Right cardiac atrium (tissue), 5 donors: ENCODE measurements at regions not wholly inside any gene's neighbourhood (a gene's known extent, or its start where the extent isn't known, plus 50 kb on each side); places are given as distances from the start of the nearest gene placed in this dataset.
A peak's percentile ranks its signal among the peaks of the same experiment; 100 is the strongest.
"Not testable (repeated sequence)": the region's sequence is repeated elsewhere in the genome, so short reads cannot be mapped to it uniquely, and the experiment has no call there.

ENCODE experiments used
- ATAC-seq, 2 donors: fragments of 200-7000 bp; cut with Tn5 transposase; one replicate each; pipeline versions ENCODE4 v1.8.0 to v1.9.1; 2020; ENCODE audit warnings: moderate library complexity in 2 of 2, mild to moderate bottlenecking in 1 of 2
- DNase-seq, 3 donors: peaks; one replicate each; pipeline ENCODE4 v3.0.0-alpha.2; 2020
- H3K27ac ChIP-seq: one replicate; pipeline ENCODE4 v1.5.1; 2013; ENCODE audit warnings: mild to moderate bottlenecking, low read length, control low read depth, moderate library complexity
- H3K27me3 ChIP-seq: one replicate; pipeline ENCODE4 v1.6.1; 2013; ENCODE audit not compliant: control insufficient read depth, insufficient read depth
- H3K4me1 ChIP-seq: one replicate; pipeline ENCODE4 v1.6.1; 2013; ENCODE audit warnings: low read length; ENCODE audit not compliant: control insufficient read depth, insufficient read depth
- H3K4me3 ChIP-seq: one replicate; pipeline ENCODE4 v1.5.1; 2013; ENCODE audit warnings: low read length, control low read depth
- H3K9me3 ChIP-seq: one replicate; pipeline ENCODE4 v1.6.1; 2013; ENCODE audit warnings: low read length; ENCODE audit not compliant: control insufficient read depth
- WGBS: extraction: QIAGEN DNeasy Blood & Tissue Kit; methylation state at CpG from one replicate; pipeline ENCODE4 v1.1.7; 2013; 5-methylcytosine and 5-hydroxymethylcytosine counted together
- intact Hi-C, 4 donors: fragments of 100-400 bp; cut with DNase I; formaldehyde crosslinking; loops; one replicate each; pipeline versions ENCODE4 v1.11.0 to v1.14.0; 2022 to 2023
- donor health status: healthy with polysubstance abuse.
- donor health status: DM: no; HTN: yes; CAD: no.
- donor health status: DM: no; HTN: no; CAD: no.
- donor health status: DM: no; HTN: yes; CAD: no; lungs with severe emphysema.
- donor health status: DM: yes; HTN: yes; CAD: no.

- H3K4me1 ChIP-seq = no peaks in the 10 kb centered on the region
- intact Hi-C loops = no loop called here
- H3K4me3 ChIP-seq = no peak overlapping the region
- no peak overlapping the region for H3K27ac ChIP-seq
- H3K27me3 ChIP-seq = no peaks in the 10 kb centered on the region
- H3K9me3 ChIP-seq = no peaks in the 10 kb centered on the region
- DNase-seq = no peak
- ATAC-seq = no peak
Observed at GRCh38 chr10:64385355-64385754, 864.2 kb downstream of the REEP3 start.

DNA sequence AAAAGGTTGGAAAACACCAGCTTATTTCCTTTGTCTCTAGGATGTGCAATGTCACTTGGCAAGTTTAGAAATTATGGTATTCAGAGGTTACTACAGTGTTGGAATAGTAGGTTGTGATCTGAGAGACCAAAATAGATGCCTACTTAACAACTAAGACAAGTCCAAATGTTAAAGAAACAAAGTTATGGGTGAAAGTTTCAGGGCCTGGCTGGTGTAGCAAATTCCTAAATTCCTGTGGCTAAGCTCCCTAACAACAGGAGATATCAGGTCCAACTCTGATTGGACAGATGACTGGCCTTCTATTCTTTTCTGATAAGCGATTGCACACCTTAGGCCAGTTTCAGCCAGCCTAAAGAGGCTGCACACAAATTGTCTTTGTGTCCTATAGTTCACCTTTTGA, 873.5 kb downstream of the REEP3 start:
- ATAC-seq = no peak
- intact Hi-C loops = no loop called here

DNA sequence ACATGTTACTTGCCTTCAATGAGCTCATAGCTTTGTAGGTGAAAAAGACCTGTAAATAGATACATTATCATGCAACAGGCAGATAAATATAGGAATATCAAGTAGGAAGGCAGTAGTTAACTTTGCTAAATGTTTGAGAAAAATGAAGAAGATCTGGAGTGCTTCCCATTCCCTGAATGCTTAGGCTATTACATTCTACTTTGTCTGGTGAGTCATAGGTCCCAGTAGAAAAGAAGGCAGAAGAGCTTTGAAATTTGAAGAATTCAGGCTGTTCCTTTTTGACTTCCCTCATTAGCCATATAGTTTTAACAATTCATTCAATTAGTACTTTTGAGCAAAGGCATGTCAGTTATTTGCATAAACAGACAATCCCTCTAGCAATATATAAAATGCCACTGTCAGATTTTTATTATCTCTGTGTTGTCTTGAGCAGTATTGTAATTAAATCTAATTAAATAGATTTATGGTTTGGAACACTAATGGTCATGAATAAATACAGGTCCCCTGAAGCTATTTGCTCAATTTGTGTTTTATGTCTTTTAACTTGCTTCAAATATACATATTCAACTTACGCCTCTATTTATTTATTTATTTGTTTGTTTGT, 875.0 kb downstream of the REEP3 start:
- DNase-seq (no peak), ATAC-seq (no peak)
- 86% methylated on average over 1 of the region's 1 CpG for WGBS
- H3K4me3 ChIP-seq = no peak overlapping the region
- intact Hi-C loops = no loop called here
- H3K27ac ChIP-seq = no peak overlapping the region
- no peaks in the 10 kb centered on the region for H3K9me3 ChIP-seq
- no peaks in the 10 kb centered on the region for H3K27me3 ChIP-seq
- no peaks in the 10 kb centered on the region for H3K4me1 ChIP-seq

More for the DNA sequence above, 873.5 kb downstream of the REEP3 start:
- DNase-seq = no peak
- Histone ChIP-seq H3K27me3 (no peaks in the 10 kb centered on the region), H3K9me3 (no peaks in the 10 kb centered on the region), H3K27ac (no peak overlapping the region), H3K4me3 (no peak overlapping the region), H3K4me1 (no peaks in the 10 kb centered on the region)
- 83% methylated on average over 1 of the region's 1 CpG for WGBS

DNA sequence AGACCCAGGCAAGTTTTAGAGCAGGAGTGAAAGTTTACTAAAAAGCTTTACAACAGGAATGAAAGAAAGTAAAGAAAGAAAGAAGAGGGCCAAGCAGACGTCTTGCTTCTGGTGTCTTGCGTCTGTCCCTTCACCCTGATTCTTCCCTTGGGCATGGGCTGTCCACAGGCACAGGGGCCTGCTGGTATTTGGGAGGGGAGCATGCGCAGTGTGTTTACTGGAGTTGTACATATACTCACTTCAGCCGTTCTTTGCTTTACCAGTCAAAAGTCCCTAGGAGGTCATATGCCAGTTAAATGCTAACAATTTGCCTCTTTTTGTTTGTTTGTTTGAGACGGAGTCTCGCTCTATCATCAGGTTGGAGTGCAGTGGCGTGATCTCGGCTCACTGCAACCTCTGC, 875.9 kb downstream of the REEP3 start:
- Histone ChIP-seq H3K9me3 (no peaks in the 10 kb centered on the region), H3K4me3 (no peak overlapping the region), H3K4me1 (no peaks in the 10 kb centered on the region), H3K27me3 (no peaks in the 10 kb centered on the region), H3K27ac (no peak overlapping the region)
- WGBS = 92% methylated on average over 8 of the region's 8 CpGs
- DNase-seq (no peak), ATAC-seq (no peak)
- intact Hi-C loops = no loop called here

- Histone ChIP-seq H3K4me3 (no peak overlapping the region), H3K27me3 (no peaks in the 10 kb centered on the region), H3K9me3 (no peaks in the 10 kb centered on the region), H3K27ac (no peak overlapping the region), H3K4me1 (no peaks in the 10 kb centered on the region)
- 59% methylated on average over 3 of the region's 3 CpGs for WGBS
- DNase-seq (no peak), ATAC-seq (peak in 1 of 2 donors; percentile 51)
- intact Hi-C loops = no loop called here
Observed at GRCh38 chr10:64408391-64409183, 887.4 kb downstream of the REEP3 start.

GRCh38 chr10:64409349-64409748, 888.1 kb downstream of the REEP3 start:
- intact Hi-C loops = no loop called here
- H3K27ac ChIP-seq = no peak overlapping the region
- 88% methylated on average over 1 of the region's 1 CpG for WGBS

DNA sequence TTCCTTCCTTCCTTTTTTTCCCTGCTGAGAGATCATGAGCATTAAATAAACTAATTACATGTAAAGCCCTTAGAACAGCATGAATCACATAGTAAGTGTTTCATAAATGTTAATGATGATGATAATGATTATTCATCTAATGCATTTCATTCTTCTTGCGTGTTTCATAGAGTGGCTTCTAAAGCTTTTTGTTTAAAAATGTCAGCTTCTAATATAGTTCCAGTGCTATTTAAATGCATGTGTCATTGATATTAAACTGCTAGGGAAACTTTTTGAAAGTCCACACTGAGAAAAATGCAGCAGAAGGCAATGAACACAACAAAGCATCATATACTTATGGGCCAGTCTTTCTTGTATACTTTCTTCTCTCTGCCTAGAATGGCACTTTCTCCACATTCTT, 894.8 kb downstream of the REEP3 start:
- Histone ChIP-seq H3K9me3 (no peaks in the 10 kb centered on the region), H3K4me3 (no peak overlapping the region), H3K27me3 (no peaks in the 10 kb centered on the region), H3K27ac (no peak overlapping the region), H3K4me1 (no peaks in the 10 kb centered on the region)
- DNase-seq = no peak
- intact Hi-C loops = no loop called here
- ATAC-seq = no peak
- WGBS = 83% methylated on average over 1 of the region's 1 CpG

More at GRCh38 chr10:64409349-64409748, 888.1 kb downstream of the REEP3 start:
- Histone ChIP-seq H3K4me3 (no peak overlapping the region), H3K4me1 (no peaks in the 10 kb centered on the region), H3K27me3 (no peaks in the 10 kb centered on the region), H3K9me3 (no peaks in the 10 kb centered on the region)
- no peak for DNase-seq
- no peak for ATAC-seq

- intact Hi-C loops = no loop called here
- no peak overlapping the region for H3K27ac ChIP-seq
- H3K9me3 ChIP-seq = no peaks in the 10 kb centered on the region
- H3K4me3 ChIP-seq = no peak overlapping the region
- 35% methylated on average over 2 of the region's 2 CpGs for WGBS
- DNase-seq (no peak), ATAC-seq (no peak)
- no peaks in the 10 kb centered on the region for H3K27me3 ChIP-seq
- no peaks in the 10 kb centered on the region for H3K4me1 ChIP-seq
Observed at GRCh38 chr10:64419461-64419860, 898.3 kb downstream of the REEP3 start.

GRCh38 chr10:64426745-64427144, 905.5 kb downstream of the REEP3 start:
- Histone ChIP-seq H3K9me3 (no peaks in the 10 kb centered on the region), H3K4me1 (no peaks in the 10 kb centered on the region), H3K4me3 (no peak overlapping the region), H3K27ac (no peak overlapping the region), H3K27me3 (no peaks in the 10 kb centered on the region)
- WGBS = 86% methylated on average over 3 of the region's 3 CpGs
- ATAC-seq (no peak), DNase-seq (no peak)
- intact Hi-C loops = no loop called here

DNA sequence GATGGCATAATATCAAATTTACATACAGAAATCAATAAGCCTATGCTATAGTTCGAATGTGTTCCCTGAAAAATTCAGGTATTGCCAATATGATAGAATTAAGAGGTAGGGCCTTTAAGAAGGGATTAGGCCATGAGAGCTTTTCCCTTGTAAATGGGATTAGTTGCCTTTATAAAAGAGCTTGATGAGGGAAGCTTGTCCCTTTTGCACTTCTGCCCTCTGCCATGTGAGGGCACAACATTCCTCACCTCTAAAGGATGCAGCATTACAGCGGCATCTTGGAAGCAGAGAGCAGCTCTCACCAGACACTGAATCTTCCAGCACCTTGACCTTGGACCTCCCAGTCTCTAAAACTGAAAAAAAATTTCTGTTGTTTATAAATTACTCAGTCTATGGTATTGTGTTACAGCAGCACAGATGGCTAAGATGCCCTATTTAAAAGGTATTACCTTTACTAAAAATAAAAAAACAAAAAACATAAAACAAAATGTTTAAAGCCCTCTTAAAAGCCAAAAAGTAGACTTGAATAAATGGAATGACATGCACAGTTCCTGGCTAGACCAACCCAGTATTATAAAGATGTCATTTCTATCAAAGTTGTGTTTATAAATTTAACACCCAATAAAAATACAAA, 909.6 kb downstream of the REEP3 start:
- ATAC-seq = no peak
- intact Hi-C loops = no loop called here
- 42% methylated on average over 2 of the region's 2 CpGs for WGBS
- H3K27ac ChIP-seq = no peak overlapping the region
- no peaks in the 10 kb centered on the region for H3K27me3 ChIP-seq
- no peaks in the 10 kb centered on the region for H3K9me3 ChIP-seq
- no peak for DNase-seq
- H3K4me3 ChIP-seq = no peak overlapping the region
- no peaks in the 10 kb centered on the region for H3K4me1 ChIP-seq

DNA sequence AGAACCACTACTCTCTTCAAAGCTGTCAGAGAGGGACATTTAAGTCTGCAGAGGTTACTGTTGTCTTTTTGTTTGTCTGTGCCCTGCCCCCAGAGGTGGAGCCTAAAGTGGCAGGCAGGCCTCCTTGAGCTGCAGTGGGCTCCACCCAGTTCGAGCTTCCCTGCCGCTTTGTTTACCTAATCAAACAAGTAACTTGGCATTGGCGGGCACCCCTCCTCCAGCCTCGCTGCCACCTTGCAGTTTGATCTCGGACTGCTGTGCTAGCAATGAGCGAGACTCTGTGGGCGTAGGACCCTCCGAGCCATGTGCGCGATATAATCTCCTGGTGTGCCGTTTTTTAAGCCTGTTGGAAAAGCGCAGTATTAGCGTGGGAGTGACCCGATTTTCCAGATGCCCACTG, 920.7 kb downstream of the REEP3 start:
- H3K4me1 ChIP-seq, H3K4me3 ChIP-seq, H3K27me3 ChIP-seq, intact Hi-C loops, DNase-seq, H3K27ac ChIP-seq, H3K9me3 ChIP-seq, ATAC-seq: not testable (repeated sequence)
- WGBS = 92% methylated on average over 14 of the region's 14 CpGs
